ENCODE measurements at regions not wholly inside any gene's neighbourhood (a gene's known extent, or its start where the extent isn't known, plus 50 kb on each side); places are given as distances from the start of the nearest gene placed in this dataset.
"Not testable (repeated sequence)": the region's sequence is repeated elsewhere in the genome, so short reads cannot be mapped to it uniquely, and the experiment has no call there.

GRCh38 chr1:144026022-144026421 lies 54.2 kb upstream of the FAM72C start:
- not testable (repeated sequence) for DNase-seq

- not testable (repeated sequence) for DNase-seq
Observed at GRCh38 chr1:144021690-144022384, 50.1 kb upstream of the FAM72C start.

All from activated CD4-positive, alpha-beta T cell treated with anti-CD3 and anti-CD28 coated beads, Interleukin-2, amount 50 U/mL, for 4 hours (primary cell).